ENCODE measurements at regions not wholly inside any gene's neighbourhood (a gene's known extent, or its start where the extent isn't known, plus 50 kb on each side); places are given as distances from the start of the nearest gene placed in this dataset.

- Mint-ChIP-seq H3K36me3 (ENCODE audit: low read depth) (no peaks in the 10 kb centered on the region), H3K4me1 (ENCODE audit: low read depth) (no peaks in the 10 kb centered on the region), H3K27me3 (no peaks in the 10 kb centered on the region), H3K27ac (no peak overlapping the region), H3K4me3 (no peak overlapping the region), H3K9me3 (no peaks in the 10 kb centered on the region)
- Histone ChIP-seq H3K9me3 (ENCODE audit: control insufficient read depth in 1 of 2, insufficient read depth in 1 of 2, low read length in 2 of 2) (peaks cover 0 to 7% of the 10 kb centered on the region in 2 experiments), H3K27ac (ENCODE audit: low read depth in 1 of 2, low read length in 2 of 2) (no peak overlapping the region), H3K27me3 (ENCODE audit: control insufficient read depth in 1 of 2, insufficient read depth in 2 of 2, low read length in 2 of 2) (no peaks in the 10 kb centered on the region), H3K36me3 (ENCODE audit: insufficient read depth, low read length) (no peaks in the 10 kb centered on the region), H3K4me1 (ENCODE audit: insufficient read depth, low read length) (no peaks in the 10 kb centered on the region), H3K4me3 (ENCODE audit: low read length) (no peak overlapping the region)
- CTCF ChIA-PET, result no interaction called here
- DNase-seq (no peak), ATAC-seq (ENCODE audit: poor library complexity) (no peak)
- POLR2A ChIA-PET, result no interaction called here
- intact Hi-C loops (cut with DNase I, micrococcal nuclease), result no loop called here
- TF ChIP-seq CTCF (IDR thresholded peaks at IDR 0.05), result no peak
These were observed 129.4 kb downstream of the SCG2 start for GRCh38 chr2:223472771-223473170.

- Histone ChIP-seq H3K27me3 (ENCODE audit: control insufficient read depth in 1 of 2, insufficient read depth in 2 of 2, low read length in 2 of 2) (peaks cover 0 to 2% of the 10 kb centered on the region in 2 experiments), H3K4me3 (ENCODE audit: low read length) (no peak overlapping the region), H3K27ac (ENCODE audit: low read depth in 1 of 2, low read length in 2 of 2) (no peak overlapping the region), H3K9me3 (ENCODE audit: control insufficient read depth in 1 of 2, insufficient read depth in 1 of 2, low read length in 2 of 2) (peaks cover 0 to 7% of the 10 kb centered on the region in 2 experiments), H3K4me1 (ENCODE audit: insufficient read depth, low read length) (no peaks in the 10 kb centered on the region), H3K36me3 (ENCODE audit: insufficient read depth, low read length) (no peaks in the 10 kb centered on the region)
- Mint-ChIP-seq H3K36me3 (ENCODE audit: low read depth) (no peaks in the 10 kb centered on the region), H3K27ac (no peak overlapping the region), H3K4me3 (no peak overlapping the region), H3K9me3 (peaks cover 3% of the 10 kb centered on the region), H3K27me3 (no peaks in the 10 kb centered on the region), H3K4me1 (ENCODE audit: low read depth) (no peaks in the 10 kb centered on the region)
- ATAC-seq (ENCODE audit: poor library complexity) (no peak), DNase-seq (no peak)
- ChIA-PET CTCF (no interaction called here), POLR2A (no interaction called here)
- no peak for TF ChIP-seq CTCF (IDR thresholded peaks at IDR 0.05)
- intact Hi-C loops (cut with DNase I, micrococcal nuclease), result no loop called here
These were observed 127.3 kb downstream of the SCG2 start for GRCh38 chr2:223474893-223475292.

GRCh38 chr2:223475901-223476300, 126.3 kb downstream of the SCG2 start:
- ChIA-PET CTCF (no interaction called here), POLR2A (no interaction called here)
- TF ChIP-seq CTCF (IDR thresholded peaks at IDR 0.05), result no peak
- no peak for ATAC-seq (ENCODE audit: poor library complexity)
- H3K36me3 Mint-ChIP-seq (ENCODE audit: low read depth), result no peaks in the 10 kb centered on the region
- intact Hi-C loops (cut with DNase I, micrococcal nuclease), result no loop called here
- peaks cover 3% of the 10 kb centered on the region for H3K9me3 Mint-ChIP-seq
- Histone ChIP-seq H3K27me3 (ENCODE audit: control insufficient read depth in 1 of 2, insufficient read depth in 2 of 2, low read length in 2 of 2) (peaks cover 0 to 2% of the 10 kb centered on the region in 2 experiments), H3K36me3 (ENCODE audit: insufficient read depth, low read length) (no peaks in the 10 kb centered on the region), H3K27ac (ENCODE audit: low read depth in 1 of 2, low read length in 2 of 2) (no peak overlapping the region), H3K4me3 (ENCODE audit: low read length) (no peak overlapping the region), H3K4me1 (ENCODE audit: insufficient read depth, low read length) (no peaks in the 10 kb centered on the region), H3K9me3 (ENCODE audit: control insufficient read depth in 1 of 2, insufficient read depth in 1 of 2, low read length in 2 of 2) (peaks cover 0 to 7% of the 10 kb centered on the region in 2 experiments)
- no peak overlapping the region for H3K4me3 Mint-ChIP-seq
- H3K27ac Mint-ChIP-seq, result no peak overlapping the region
- DNase-seq, result no peak
- H3K27me3 Mint-ChIP-seq, result no peaks in the 10 kb centered on the region
- H3K4me1 Mint-ChIP-seq (ENCODE audit: low read depth), result no peaks in the 10 kb centered on the region

Measured in CD4-positive, alpha-beta T cell (primary cell).